Coronary artery (tissue), 2 donors: ENCODE measurements at regions not wholly inside any gene's neighbourhood (a gene's known extent, or its start where the extent isn't known, plus 50 kb on each side); places are given as distances from the start of the nearest gene placed in this dataset.

ENCODE experiments used
- DNase-seq: peaks from one replicate; pipeline ENCODE4 v3.0.0-alpha.2; 2017; ENCODE audit warnings: low spot score
- H3K27ac ChIP-seq, 2 donors: fragments of 200-600 bp; sonication (generic); one replicate each; pipeline ENCODE4 v1.5.1; 2016 to 2019
- H3K4me3 ChIP-seq: fragments of 200-600 bp; sonication (generic); 2 replicates; pipeline ENCODE4 v1.5.1; 2016; ENCODE audit warnings: mild to moderate bottlenecking, moderate library complexity
- TF ChIP-seq, protein P1 (sequence below): fragments of 200-600 bp; sonication (generic); IDR thresholded peaks from one replicate; pipeline ENCODE4 v1.5.1; 2019; ENCODE audit warnings: antibody characterized with exemption

DNA sequence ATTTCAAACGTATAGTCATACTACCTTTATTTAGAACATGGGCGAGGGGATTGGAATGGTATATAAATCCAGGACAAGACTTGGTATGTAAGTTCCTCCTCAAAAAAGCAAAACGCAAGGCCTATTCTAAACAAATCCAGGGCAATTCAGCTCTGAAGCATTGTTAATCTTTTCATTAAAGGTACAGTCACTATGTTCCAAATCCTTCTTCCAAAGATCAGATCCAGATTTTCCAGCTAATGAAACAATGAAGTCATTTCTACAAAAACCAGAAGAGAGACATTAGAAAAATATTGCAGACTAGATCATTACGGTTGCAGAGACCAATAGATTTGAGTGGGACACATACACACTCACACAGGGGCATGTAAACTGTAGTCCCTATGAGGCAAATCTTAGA is 116.1 kb upstream of the BNC2 start:
- Histone ChIP-seq H3K4me3 (no peak overlapping the region), H3K27ac (peak overlapping the region; percentile 7 to 87)
- DNase-seq, result no peak
- TF ChIP-seq, protein P1, sequence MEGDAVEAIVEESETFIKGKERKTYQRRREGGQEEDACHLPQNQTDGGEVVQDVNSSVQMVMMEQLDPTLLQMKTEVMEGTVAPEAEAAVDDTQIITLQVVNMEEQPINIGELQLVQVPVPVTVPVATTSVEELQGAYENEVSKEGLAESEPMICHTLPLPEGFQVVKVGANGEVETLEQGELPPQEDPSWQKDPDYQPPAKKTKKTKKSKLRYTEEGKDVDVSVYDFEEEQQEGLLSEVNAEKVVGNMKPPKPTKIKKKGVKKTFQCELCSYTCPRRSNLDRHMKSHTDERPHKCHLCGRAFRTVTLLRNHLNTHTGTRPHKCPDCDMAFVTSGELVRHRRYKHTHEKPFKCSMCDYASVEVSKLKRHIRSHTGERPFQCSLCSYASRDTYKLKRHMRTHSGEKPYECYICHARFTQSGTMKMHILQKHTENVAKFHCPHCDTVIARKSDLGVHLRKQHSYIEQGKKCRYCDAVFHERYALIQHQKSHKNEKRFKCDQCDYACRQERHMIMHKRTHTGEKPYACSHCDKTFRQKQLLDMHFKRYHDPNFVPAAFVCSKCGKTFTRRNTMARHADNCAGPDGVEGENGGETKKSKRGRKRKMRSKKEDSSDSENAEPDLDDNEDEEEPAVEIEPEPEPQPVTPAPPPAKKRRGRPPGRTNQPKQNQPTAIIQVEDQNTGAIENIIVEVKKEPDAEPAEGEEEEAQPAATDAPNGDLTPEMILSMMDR, result no peak

- Histone ChIP-seq H3K4me3 (peak overlapping the region; percentile 23), H3K27ac (peak overlapping the region; percentile 70 to 87)
- DNase-seq, result peak; percentile 96
- TF ChIP-seq, protein P1, result no peak
Observed at GRCh38 chr9:16985559-16986348, 115.3 kb upstream of the BNC2 start.

GRCh38 chr9:16982780-16983310 is 112.4 kb upstream of the BNC2 start:
- no peak for DNase-seq
- Histone ChIP-seq H3K4me3 (no peak overlapping the region), H3K27ac (no peak overlapping the region)
- TF ChIP-seq, protein P1, result no peak

- TF ChIP-seq, protein P1, result no peak
- no peak overlapping the region for H3K4me3 ChIP-seq
- no peak for DNase-seq
- no peak overlapping the region for H3K27ac ChIP-seq
Observed at GRCh38 chr9:16976427-16976826, 106.0 kb upstream of the BNC2 start.

DNA sequence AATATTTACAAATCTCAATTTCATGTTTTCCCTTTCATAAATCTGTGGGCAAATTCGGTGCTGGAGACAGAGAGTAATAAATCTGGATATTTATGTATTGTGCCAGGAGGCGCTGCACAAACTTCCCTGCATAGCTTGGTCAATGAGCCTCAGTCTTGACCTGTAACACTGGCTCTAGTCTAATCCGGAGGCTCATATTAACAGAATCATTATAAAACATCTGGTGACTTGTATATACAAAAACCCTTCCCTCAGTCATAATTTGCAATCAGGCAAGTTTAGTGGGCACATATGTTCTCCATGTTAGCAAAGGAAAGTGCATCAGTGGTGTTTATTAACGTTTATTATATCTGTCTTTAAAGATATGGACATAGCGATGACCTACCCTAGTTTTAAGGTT is 104.0 kb upstream of the BNC2 start:
- DNase-seq, result no peak
- Histone ChIP-seq H3K4me3 (no peak overlapping the region), H3K27ac (no peak overlapping the region)
- TF ChIP-seq, protein P1, result no peak

DNA sequence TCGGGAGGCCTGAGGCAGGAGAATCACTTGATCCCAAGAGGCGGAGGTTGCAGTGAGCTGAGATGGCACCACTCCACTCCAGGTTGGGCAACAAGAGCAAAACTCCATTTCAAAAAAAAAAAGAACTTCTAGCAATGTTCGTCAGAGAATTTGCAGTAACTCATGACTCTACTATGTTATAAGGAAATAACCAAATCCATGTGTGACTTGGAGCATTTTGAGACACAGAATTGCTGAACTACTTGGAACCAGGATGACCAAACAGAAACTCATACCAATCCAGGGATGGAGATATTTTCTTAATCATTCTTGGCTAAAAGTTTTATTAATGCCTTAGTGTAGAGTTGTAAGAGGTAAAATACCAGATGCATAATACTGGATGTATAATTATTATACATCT is 99.9 kb upstream of the BNC2 start:
- DNase-seq, result no peak
- H3K4me3 ChIP-seq, result no peak overlapping the region
- TF ChIP-seq, protein P1, result no peak
- no peak overlapping the region for H3K27ac ChIP-seq

GRCh38 chr9:16964228-16964627 is 93.8 kb upstream of the BNC2 start:
- TF ChIP-seq, protein P1, result no peak

More at GRCh38 chr9:16964228-16964627, 93.8 kb upstream of the BNC2 start:
- Histone ChIP-seq H3K27ac (no peak overlapping the region), H3K4me3 (no peak overlapping the region)
- no peak for DNase-seq
